IPS-20b (cell line): ENCODE measurements at regions not wholly inside any gene's neighbourhood (a gene's known extent, or its start where the extent isn't known, plus 50 kb on each side); places are given as distances from the start of the nearest gene placed in this dataset.
"Not testable (repeated sequence)": the region's sequence is repeated elsewhere in the genome, so short reads cannot be mapped to it uniquely, and the experiment has no call there.

Experiments used
- H3K27ac ChIP-seq: one replicate; pipeline ENCODE4 v1.5.1; 2013; ENCODE audit warnings: low read length
- H3K27me3 ChIP-seq: 2 replicates; pipeline ENCODE4 v1.6.1; 2013; ENCODE audit warnings: mild to moderate bottlenecking, low read length, inconsistent platforms; ENCODE audit not compliant: insufficient read depth
- H3K36me3 ChIP-seq: 2 replicates; pipeline ENCODE4 v1.6.1; 2013; ENCODE audit warnings: low read depth, mild to moderate bottlenecking, inconsistent platforms, low read length, moderate library complexity; ENCODE audit not compliant: insufficient read depth
- H3K4me1 ChIP-seq: 2 replicates; pipeline ENCODE4 v1.6.1; 2013; ENCODE audit warnings: mild to moderate bottlenecking, control low read depth, inconsistent platforms, low read length, moderate library complexity; ENCODE audit not compliant: insufficient read depth
- H3K4me3 ChIP-seq: 2 replicates; pipeline ENCODE4 v1.5.1; 2013; ENCODE audit warnings: mild to moderate bottlenecking, low read length, inconsistent platforms
- H3K9ac ChIP-seq: 2 replicates; pipeline ENCODE4 v1.6.1; 2013; ENCODE audit warnings: low read depth, mild to moderate bottlenecking, inconsistent platforms, low read length, moderate library complexity
- H3K9me3 ChIP-seq: 2 replicates; pipeline ENCODE4 v1.6.1; 2013; ENCODE audit warnings: mild to moderate bottlenecking, low read depth, low read length, inconsistent platforms; ENCODE audit not compliant: insufficient read depth

DNA sequence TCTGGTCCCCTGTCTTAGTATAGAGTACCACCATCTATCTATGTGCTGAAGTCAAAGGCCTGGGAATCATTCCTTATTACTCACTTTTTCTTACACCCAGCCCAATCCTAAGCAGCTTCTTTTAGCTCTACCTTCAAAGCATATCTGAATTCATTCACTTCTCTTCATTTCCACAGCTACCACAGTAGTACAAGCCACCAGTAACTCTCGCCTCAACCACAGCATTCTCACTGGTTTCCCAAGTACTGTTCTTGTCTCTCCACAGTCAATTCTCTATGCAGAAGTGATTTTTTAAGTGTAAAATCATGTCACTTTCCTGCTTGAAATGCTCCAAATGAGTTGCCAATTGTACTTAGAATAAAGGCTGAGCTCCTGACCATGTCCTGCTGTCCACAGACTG, 401.7 kb downstream of the OXSM start:
- H3K27me3 ChIP-seq = no peaks in the 10 kb centered on the region
- no peak overlapping the region for H3K9ac ChIP-seq
- no peak overlapping the region for H3K4me3 ChIP-seq
- no peaks in the 10 kb centered on the region for H3K4me1 ChIP-seq
- no peaks in the 10 kb centered on the region for H3K9me3 ChIP-seq
- H3K36me3 ChIP-seq = no peaks in the 10 kb centered on the region
- no peak overlapping the region for H3K27ac ChIP-seq

GRCh38 chr3:26193558-26193957, 403.7 kb downstream of the OXSM start:
- H3K9ac ChIP-seq = no peak overlapping the region
- no peaks in the 10 kb centered on the region for H3K27me3 ChIP-seq
- H3K36me3 ChIP-seq = no peaks in the 10 kb centered on the region
- H3K4me1 ChIP-seq = no peaks in the 10 kb centered on the region
- H3K4me3 ChIP-seq = no peak overlapping the region
- no peak overlapping the region for H3K27ac ChIP-seq
- H3K9me3 ChIP-seq = no peaks in the 10 kb centered on the region

DNA sequence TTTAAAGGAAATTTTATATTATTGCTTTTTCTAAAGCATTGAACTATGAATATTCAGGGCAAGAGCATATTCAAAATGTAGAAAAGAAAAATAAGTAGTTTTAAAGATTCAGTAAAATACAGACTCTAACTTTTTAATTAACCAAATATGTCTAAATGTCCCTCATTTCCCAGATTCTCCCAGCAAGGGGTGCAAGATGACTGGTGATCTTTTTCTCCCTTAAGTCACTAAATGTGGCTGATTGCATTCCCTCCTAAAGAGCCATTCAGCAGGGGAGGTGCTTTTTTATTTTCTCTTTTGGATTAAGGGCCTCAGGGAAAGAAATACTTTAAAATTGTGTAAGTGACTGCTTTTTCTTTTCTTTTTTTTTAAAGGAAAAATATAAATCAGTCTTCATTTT, 406.9 kb downstream of the OXSM start:
- H3K27me3 ChIP-seq = no peaks in the 10 kb centered on the region
- H3K9me3 ChIP-seq = no peaks in the 10 kb centered on the region
- H3K27ac ChIP-seq = no peak overlapping the region
- H3K4me3 ChIP-seq = no peak overlapping the region
- H3K36me3 ChIP-seq = no peaks in the 10 kb centered on the region
- no peaks in the 10 kb centered on the region; the same call in 1 of the 2 replicates for H3K4me1 ChIP-seq
- H3K9ac ChIP-seq = no peak overlapping the region

GRCh38 chr3:26198609-26199008, 408.7 kb downstream of the OXSM start:
- Histone ChIP-seq H3K4me1 (no peaks in the 10 kb centered on the region; the same call in 1 of the 2 replicates), H3K9me3 (no peaks in the 10 kb centered on the region), H3K27ac (no peak overlapping the region), H3K4me3 (no peak overlapping the region), H3K27me3 (no peaks in the 10 kb centered on the region), H3K9ac (no peak overlapping the region), H3K36me3 (no peaks in the 10 kb centered on the region)

DNA sequence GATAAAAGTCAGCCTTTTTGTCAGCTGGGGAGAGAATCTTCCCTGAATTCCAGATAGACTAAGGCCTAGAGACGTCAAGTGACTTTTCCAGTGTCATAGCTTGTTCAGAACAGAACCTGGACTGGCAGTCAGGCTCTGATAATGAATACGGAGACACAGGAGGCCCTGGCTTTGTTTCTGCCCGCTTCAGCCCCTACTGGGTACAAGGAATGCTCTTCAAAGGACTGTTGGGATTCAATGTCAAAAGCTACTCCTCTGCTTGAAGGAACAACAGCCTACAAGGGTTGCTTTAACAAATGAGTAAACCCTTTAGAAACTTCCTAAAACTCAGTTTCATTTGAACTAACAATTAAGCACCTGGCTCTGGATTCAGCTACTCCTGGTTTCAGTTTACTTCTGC, 412.3 kb downstream of the OXSM start:
- Histone ChIP-seq H3K27ac (no peak overlapping the region), H3K27me3 (no peaks in the 10 kb centered on the region), H3K4me1 (no peaks in the 10 kb centered on the region; the same call in 1 of the 2 replicates)

DNA sequence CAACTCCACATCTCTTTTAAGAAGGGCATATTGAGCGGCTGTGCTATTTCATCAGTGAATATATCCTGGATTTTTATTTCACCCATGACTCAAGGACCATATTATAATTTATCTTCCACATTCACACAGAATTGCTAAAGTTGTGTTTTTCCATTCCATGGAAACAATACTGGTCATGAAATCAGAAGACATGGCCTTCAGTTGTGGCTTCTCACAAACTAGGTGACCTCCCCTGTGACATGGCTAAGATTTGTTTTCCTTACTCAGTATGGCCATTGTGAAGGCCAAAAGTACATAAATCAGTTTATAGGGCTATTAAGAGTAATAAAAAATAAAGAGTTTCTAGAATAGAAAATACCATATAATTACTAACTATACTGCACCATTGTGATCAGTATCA, 415.6 kb downstream of the OXSM start:
- Histone ChIP-seq H3K4me1 (no peaks in the 10 kb centered on the region; the same call in 1 of the 2 replicates), H3K27ac (no peak overlapping the region), H3K9me3 (no peaks in the 10 kb centered on the region), H3K36me3 (no peaks in the 10 kb centered on the region), H3K4me3 (no peak overlapping the region), H3K9ac (no peak overlapping the region), H3K27me3 (no peaks in the 10 kb centered on the region)

More for the DNA sequence above, 412.3 kb downstream of the OXSM start:
- no peaks in the 10 kb centered on the region for H3K36me3 ChIP-seq
- H3K9ac ChIP-seq = no peak overlapping the region
- H3K4me3 ChIP-seq = no peak overlapping the region
- no peaks in the 10 kb centered on the region for H3K9me3 ChIP-seq

- no peaks in the 10 kb centered on the region for H3K4me1 ChIP-seq
- H3K27me3 ChIP-seq = no peaks in the 10 kb centered on the region
- H3K9me3 ChIP-seq = no peaks in the 10 kb centered on the region; the same call in 1 of the 2 replicates
- H3K4me3 ChIP-seq = no peak overlapping the region
- no peak overlapping the region for H3K27ac ChIP-seq
- no peak overlapping the region for H3K9ac ChIP-seq
- no peaks in the 10 kb centered on the region for H3K36me3 ChIP-seq
Measured at GRCh38 chr3:26208201-26208600, 414.4 kb upstream of the LRRC3B start.

GRCh38 chr3:26229801-26230200, 392.8 kb upstream of the LRRC3B start:
- Histone ChIP-seq H3K9ac (no peak overlapping the region), H3K4me3 (no peak overlapping the region), H3K4me1 (no peaks in the 10 kb centered on the region), H3K27me3 (no peaks in the 10 kb centered on the region), H3K27ac (no peak overlapping the region), H3K9me3 (no peaks in the 10 kb centered on the region), H3K36me3 (no peaks in the 10 kb centered on the region)

- no peak overlapping the region for H3K4me3 ChIP-seq
- H3K36me3 ChIP-seq = no peaks in the 10 kb centered on the region
- no peaks in the 10 kb centered on the region for H3K4me1 ChIP-seq
- no peaks in the 10 kb centered on the region for H3K9me3 ChIP-seq
- H3K27me3 ChIP-seq = no peaks in the 10 kb centered on the region
- H3K27ac ChIP-seq = no peak overlapping the region
- H3K9ac ChIP-seq = no peak overlapping the region
Measured at GRCh38 chr3:26233374-26233773, 389.2 kb upstream of the LRRC3B start.

DNA sequence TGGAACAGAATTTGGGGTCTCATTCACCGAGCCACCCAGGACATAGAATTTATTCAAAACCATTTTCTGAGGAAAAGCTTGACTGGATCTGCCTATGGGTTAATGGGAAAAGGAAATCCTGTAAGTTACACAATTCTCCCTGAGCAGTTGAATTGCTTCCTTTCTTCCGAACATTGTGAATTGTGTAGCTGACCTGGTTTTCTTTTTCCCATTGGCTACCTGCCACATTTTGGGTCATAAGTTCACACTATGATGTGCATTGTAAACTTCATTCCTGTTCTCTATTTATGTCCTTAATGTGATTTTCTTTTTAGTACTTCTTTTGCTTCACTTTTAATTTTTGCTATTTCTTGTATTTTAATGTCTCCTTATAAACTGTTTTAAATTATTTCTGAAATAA, 386.0 kb upstream of the LRRC3B start:
- H3K36me3 ChIP-seq = no peaks in the 10 kb centered on the region
- no peak overlapping the region for H3K27ac ChIP-seq
- H3K4me3 ChIP-seq = no peak overlapping the region
- no peaks in the 10 kb centered on the region for H3K9me3 ChIP-seq
- no peaks in the 10 kb centered on the region for H3K4me1 ChIP-seq
- no peaks in the 10 kb centered on the region for H3K27me3 ChIP-seq
- H3K9ac ChIP-seq = no peak overlapping the region

DNA sequence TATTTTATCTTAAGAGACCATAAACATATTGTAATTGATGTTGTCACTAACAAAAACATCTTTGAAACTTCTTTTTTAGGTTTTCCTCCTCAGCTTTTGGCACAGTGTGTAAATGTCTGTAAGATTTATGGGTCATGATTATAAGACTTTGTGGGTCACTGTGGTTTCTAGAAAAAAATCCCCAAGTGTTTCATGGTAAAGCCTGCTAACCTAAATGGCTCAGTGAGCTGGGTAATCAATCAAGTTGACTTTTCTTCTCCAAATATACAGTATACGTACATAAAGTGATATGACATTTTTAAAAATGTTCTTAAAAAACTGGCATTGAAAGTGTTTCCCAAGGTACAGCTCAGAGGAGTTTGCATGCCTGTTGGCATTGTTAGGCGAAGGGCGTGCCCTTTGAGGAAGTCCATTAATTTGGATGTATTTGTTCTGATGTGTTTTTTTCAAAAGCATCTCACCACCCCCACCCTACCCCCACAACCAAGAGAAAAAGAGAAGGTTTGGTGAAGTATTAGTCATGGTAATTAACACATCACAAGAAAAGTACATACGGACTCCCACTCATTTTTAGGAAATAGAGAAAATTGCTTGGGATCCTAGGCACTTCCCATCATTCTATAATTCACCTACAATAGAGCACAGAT, 385.4 kb upstream of the LRRC3B start:
- no peaks in the 10 kb centered on the region for H3K9me3 ChIP-seq
- H3K27ac ChIP-seq = no peak overlapping the region
- H3K36me3 ChIP-seq = no peaks in the 10 kb centered on the region

DNA sequence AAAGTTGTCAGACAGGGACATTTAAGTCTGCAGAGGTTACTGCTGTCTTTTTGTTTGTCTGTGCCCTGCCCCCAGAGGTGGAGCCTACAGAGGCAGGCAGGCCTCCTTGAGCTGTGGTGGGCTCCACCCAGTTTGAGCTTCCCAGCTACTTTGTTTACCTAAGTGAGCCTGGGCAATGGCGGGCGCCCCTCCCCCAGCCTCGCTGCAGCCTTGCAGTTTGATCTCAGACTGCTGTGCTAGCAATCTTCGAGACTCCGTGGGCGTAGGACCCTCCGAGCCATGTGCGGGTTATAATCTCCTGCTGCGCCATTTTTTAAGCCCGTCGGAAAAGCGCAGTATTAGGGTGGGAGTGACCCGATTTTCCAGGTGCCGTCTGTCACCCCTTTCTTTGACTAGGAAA, 378.0 kb upstream of the LRRC3B start:
- H3K27me3 ChIP-seq, H3K27ac ChIP-seq, H3K9me3 ChIP-seq, H3K9ac ChIP-seq, H3K36me3 ChIP-seq, H3K4me3 ChIP-seq, H3K4me1 ChIP-seq: not testable (repeated sequence)

More for the DNA sequence above, 385.4 kb upstream of the LRRC3B start:
- Histone ChIP-seq H3K4me1 (no peaks in the 10 kb centered on the region), H3K9ac (no peak overlapping the region), H3K4me3 (no peak overlapping the region), H3K27me3 (no peaks in the 10 kb centered on the region)
